NT2/D1 (cell line): ENCODE measurements at regions not wholly inside any gene's neighbourhood (a gene's known extent, or its start where the extent isn't known, plus 50 kb on each side); places are given as distances from the start of the nearest gene placed in this dataset.

Experiments
- SUZ12 ChIP-seq: IDR thresholded peaks from 2 replicates; pipeline ENCODE4 v1.6.1; 2011; ENCODE audit not compliant: insufficient read length, insufficient read depth; ENCODE audit errors: extremely low read depth
- YY1 ChIP-seq: IDR thresholded peaks from 2 replicates; pipeline ENCODE4 v1.6.1; 2011; ENCODE audit not compliant: insufficient read length, insufficient read depth
- ZNF274 ChIP-seq: IDR thresholded peaks from 2 replicates; pipeline ENCODE4 v1.6.1; 2011; ENCODE audit warnings: mild to moderate bottlenecking, low read depth, low read length

DNA sequence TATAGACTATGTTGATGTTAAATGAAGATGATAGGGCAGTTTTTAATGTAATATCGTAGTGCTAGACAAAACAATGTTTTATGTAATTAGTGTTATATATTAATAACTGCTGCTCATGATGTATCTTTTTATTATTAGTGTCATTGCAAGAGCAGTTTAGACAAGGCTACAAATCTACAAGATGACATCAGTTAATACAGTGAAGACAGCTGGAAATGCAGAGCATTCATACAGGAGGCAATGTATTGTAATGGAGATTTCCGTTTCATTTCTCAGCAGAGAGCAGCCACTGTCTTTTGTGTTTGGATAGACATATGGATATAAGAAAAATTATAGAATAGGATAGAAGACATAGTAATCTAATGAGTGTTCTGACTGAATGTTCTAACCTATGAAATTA, 178.0 kb downstream of the FOXG1 start:
- TF ChIP-seq ZNF274 (no peak), SUZ12 (no peak), YY1 (no peak)
